GM18870 (cell line): ENCODE measurements at regions not wholly inside any gene's neighbourhood (a gene's known extent, or its start where the extent isn't known, plus 50 kb on each side); places are given as distances from the start of the nearest gene placed in this dataset.
"Not testable (repeated sequence)": the region's sequence is repeated elsewhere in the genome, so short reads cannot be mapped to it uniquely, and the experiment has no call there.

ENCODE experiments used
- ATAC-seq: cut with Tn5 transposase; IDR thresholded peaks from one replicate; pipeline ENCODE4 v1.9.1; 2021; ENCODE audit warnings: moderate library complexity; ENCODE audit not compliant: unreplicated experiment

- ATAC-seq: no peak
These were observed 67.5 kb upstream of the CPSF6 start for GRCh38 chr12:69171881-69172280.

GRCh38 chr12:69172491-69172890 is 66.9 kb upstream of the CPSF6 start:
- no peak for ATAC-seq

GRCh38 chr12:69173368-69173767 is 66.0 kb upstream of the CPSF6 start:
- ATAC-seq: no peak

GRCh38 chr12:69179786-69180185 is 59.6 kb upstream of the CPSF6 start:
- no peak for ATAC-seq

GRCh38 chr12:69187572-69187971 is 51.8 kb upstream of the CPSF6 start:
- not testable (repeated sequence) for ATAC-seq

- no peak for ATAC-seq
These were observed 49.9 kb upstream of the CPSF6 start for GRCh38 chr12:69189378-69189978.
